Uterus (tissue), 2 donors: ENCODE measurements at regions not wholly inside any gene's neighbourhood (a gene's known extent, or its start where the extent isn't known, plus 50 kb on each side); places are given as distances from the start of the nearest gene placed in this dataset.

ENCODE experiments used
- POLR2A ChIP-seq, 2 donors: fragments of 450-650 bp; IDR thresholded peaks; one replicate each; pipeline ENCODE4 v1.6.1; 2016; ENCODE audit warnings: antibody characterized with exemption in 2 of 2, mild to moderate bottlenecking in 1 of 2, moderate library complexity in 1 of 2
- TF ChIP-seq, protein P1 (sequence below), 4 experiments: fragments of 200-600 bp in 2 of 4; fragments of 450-650 bp in 2 of 4; sonication (generic) in 2 of 4; IDR thresholded peaks; one replicate each; pipeline ENCODE4 v1.5.1; 2016 to 2019; ENCODE audit warnings: antibody characterized with exemption in 4 of 4, mild to moderate bottlenecking in 2 of 4, moderate library complexity in 1 of 4

DNA sequence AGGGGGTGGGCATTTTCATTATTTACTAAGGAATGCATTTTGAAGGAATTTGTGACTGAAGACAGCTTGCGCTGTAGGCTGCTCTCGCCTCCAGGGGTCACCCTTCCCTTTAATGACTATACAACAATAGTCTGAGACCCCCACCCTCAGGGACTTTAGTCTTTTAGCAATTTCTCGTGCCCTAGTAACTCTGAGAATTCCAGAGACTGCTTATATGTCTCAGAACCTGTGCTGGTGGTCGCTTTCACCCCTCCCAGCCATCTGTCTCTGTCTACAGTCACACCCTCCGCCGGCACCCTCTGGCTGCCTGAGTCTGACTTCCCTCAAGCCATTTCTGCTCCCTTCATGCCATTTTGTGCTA, 671.4 kb downstream of the NR2F1-AS1 start:
- TF ChIP-seq, protein P1, sequence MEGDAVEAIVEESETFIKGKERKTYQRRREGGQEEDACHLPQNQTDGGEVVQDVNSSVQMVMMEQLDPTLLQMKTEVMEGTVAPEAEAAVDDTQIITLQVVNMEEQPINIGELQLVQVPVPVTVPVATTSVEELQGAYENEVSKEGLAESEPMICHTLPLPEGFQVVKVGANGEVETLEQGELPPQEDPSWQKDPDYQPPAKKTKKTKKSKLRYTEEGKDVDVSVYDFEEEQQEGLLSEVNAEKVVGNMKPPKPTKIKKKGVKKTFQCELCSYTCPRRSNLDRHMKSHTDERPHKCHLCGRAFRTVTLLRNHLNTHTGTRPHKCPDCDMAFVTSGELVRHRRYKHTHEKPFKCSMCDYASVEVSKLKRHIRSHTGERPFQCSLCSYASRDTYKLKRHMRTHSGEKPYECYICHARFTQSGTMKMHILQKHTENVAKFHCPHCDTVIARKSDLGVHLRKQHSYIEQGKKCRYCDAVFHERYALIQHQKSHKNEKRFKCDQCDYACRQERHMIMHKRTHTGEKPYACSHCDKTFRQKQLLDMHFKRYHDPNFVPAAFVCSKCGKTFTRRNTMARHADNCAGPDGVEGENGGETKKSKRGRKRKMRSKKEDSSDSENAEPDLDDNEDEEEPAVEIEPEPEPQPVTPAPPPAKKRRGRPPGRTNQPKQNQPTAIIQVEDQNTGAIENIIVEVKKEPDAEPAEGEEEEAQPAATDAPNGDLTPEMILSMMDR (IDR thresholded peaks at IDR 0.05) = peak in 2 of 4 experiments; percentile 18 to 19
- TF ChIP-seq POLR2A (IDR thresholded peaks at IDR 0.05) = no peak
